ENCODE measurements at regions not wholly inside any gene's neighbourhood (a gene's known extent, or its start where the extent isn't known, plus 50 kb on each side); places are given as distances from the start of the nearest gene placed in this dataset.
"Not testable (repeated sequence)": the region's sequence is repeated elsewhere in the genome, so short reads cannot be mapped to it uniquely, and the experiment has no call there.

DNA sequence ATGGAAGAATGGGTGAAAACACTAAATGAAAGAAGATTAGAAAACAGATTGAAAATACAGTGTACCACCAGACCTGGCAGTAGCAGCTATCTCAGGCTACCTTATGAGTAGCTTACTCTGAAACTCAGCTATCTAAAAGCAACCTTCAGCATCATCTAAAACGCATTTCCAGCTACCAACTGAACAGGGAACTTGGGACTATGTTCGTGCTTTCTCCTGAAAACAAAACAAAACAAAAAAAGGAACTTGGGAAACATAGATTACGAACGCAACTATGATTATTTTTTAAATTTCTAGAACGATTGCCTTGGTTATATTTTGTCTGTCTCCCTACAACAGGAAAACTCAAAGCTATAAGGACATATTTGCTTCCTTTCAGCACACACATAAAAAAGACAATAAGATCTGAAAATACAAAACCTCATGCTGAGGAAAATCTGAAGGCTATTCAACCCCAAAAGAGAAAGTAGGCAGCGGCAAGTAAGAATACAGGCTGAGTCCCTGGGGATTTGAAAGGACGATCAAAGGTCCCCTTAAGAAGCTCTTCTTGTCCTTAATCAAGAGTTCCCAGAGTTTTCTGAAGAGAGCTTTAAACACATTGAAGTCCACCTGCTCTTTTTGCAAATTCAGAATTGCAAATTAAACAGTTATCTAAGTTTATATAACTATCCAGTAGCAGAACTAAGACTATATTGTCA is 53.4 kb downstream of the OR2K2 start:
- no peaks in the 10 kb centered on the region for H3K36me3 ChIP-seq
- no peak for DNase-seq (ENCODE audit: low read depth in 1 of 2, low spot score in 2 of 2)
- H3K27ac ChIP-seq, result no peak overlapping the region
- no peak overlapping the region for H3K4me3 ChIP-seq
- H3K9me3 ChIP-seq (replicated peaks), result no peaks in the 10 kb centered on the region
- no peaks in the 10 kb centered on the region for H3K4me1 ChIP-seq (replicated peaks)
- no peaks in the 10 kb centered on the region for H3K27me3 ChIP-seq (replicated peaks)

DNA sequence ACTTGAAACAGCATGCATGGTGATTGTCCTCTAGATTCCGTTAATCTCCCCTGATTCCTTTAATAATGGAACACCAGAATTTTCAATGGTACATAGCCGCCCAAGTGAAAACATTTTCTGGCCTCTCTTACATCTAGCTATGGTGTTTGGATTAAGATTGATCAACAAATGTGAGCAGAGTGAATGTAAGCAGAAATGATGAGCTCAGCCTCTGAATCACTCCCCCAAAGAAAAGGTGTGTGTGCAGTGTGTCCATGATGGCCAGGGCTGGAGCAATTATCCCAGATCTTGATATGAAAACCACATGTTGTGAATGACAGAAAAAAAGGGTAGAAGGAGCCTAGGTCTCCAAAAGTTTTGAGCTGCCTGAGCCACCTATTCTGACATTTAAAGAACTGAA is 55.3 kb downstream of the OR2K2 start:
- DNase-seq (ENCODE audit: low read depth in 1 of 2, low spot score in 2 of 2), result no peak

GRCh38 chr9:111272581-111272980 is 57.4 kb downstream of the OR2K2 start:
- Histone ChIP-seq H3K27ac (no peak overlapping the region), H3K27me3 (replicated peaks) (no peaks in the 10 kb centered on the region), H3K36me3 (no peaks in the 10 kb centered on the region), H3K4me1 (replicated peaks) (no peaks in the 10 kb centered on the region), H3K4me3 (no peak overlapping the region), H3K9me3 (replicated peaks) (no peaks in the 10 kb centered on the region)
- no peak for DNase-seq (ENCODE audit: low read depth in 1 of 2, low spot score in 2 of 2)

More for the DNA sequence above, 55.3 kb downstream of the OR2K2 start:
- H3K27ac ChIP-seq, result no peak overlapping the region
- H3K4me3 ChIP-seq, result no peak overlapping the region
- H3K4me1 ChIP-seq (replicated peaks), result no peaks in the 10 kb centered on the region
- H3K36me3 ChIP-seq, result no peaks in the 10 kb centered on the region
- H3K9me3 ChIP-seq (replicated peaks), result no peaks in the 10 kb centered on the region
- H3K27me3 ChIP-seq (replicated peaks), result no peaks in the 10 kb centered on the region

GRCh38 chr9:111271481-111272080 is 58.4 kb downstream of the OR2K2 start:
- H3K4me3 ChIP-seq, result no peak overlapping the region
- no peaks in the 10 kb centered on the region for H3K36me3 ChIP-seq
- no peak for DNase-seq (ENCODE audit: low read depth in 1 of 2, low spot score in 2 of 2)
- H3K27ac ChIP-seq, result no peak overlapping the region
- no peaks in the 10 kb centered on the region for H3K9me3 ChIP-seq (replicated peaks)
- H3K4me1 ChIP-seq (replicated peaks), result no peaks in the 10 kb centered on the region
- H3K27me3 ChIP-seq (replicated peaks), result no peaks in the 10 kb centered on the region

- Histone ChIP-seq H3K27me3 (replicated peaks) (no peaks in the 10 kb centered on the region), H3K4me1 (replicated peaks) (no peaks in the 10 kb centered on the region), H3K9me3 (replicated peaks) (0 out of 2 replicates have a peak, but pooled peaks cover under 1% of the 10 kb centered on the region), H3K27ac (no peak overlapping the region), H3K4me3 (no peak overlapping the region), H3K36me3 (no peaks in the 10 kb centered on the region)
- no peak for DNase-seq (ENCODE audit: low read depth in 1 of 2, low spot score in 2 of 2)
Observed at GRCh38 chr9:111271047-111271446, 59.0 kb downstream of the OR2K2 start.

- not testable (repeated sequence) for H3K36me3 ChIP-seq; H3K27ac ChIP-seq; H3K9me3 ChIP-seq (replicated peaks); DNase-seq (ENCODE audit: low read depth in 1 of 2, low spot score in 2 of 2); H3K4me3 ChIP-seq; H3K4me1 ChIP-seq (replicated peaks); H3K27me3 ChIP-seq (replicated peaks)
Observed at GRCh38 chr9:111266024-111266423, 64.0 kb downstream of the OR2K2 start.

DNA sequence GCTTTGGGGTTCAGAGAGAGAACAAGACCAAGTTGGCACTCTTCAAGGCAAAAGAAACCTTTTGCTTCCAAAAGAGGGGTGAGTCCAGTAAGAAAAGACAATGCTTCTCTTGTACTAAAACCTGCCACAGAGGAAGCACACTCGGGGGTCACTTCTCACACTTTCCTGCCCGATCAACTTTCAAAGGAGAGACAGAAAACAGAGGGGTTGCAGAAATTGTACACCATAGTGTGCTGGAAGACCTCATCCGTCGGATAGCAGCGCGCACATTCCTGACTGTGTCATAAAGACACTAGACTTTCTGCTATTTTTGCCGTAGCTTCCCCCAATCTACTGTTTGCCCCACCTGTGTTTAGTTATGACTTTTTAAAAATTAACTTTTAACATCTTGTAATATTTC is 66.9 kb downstream of the OR2K2 start:
- Histone ChIP-seq H3K9me3 (replicated peaks) (0 out of 2 replicates have a peak, but pooled peaks cover 4% of the 10 kb centered on the region), H3K4me1 (replicated peaks) (no peaks in the 10 kb centered on the region), H3K27ac (no peak overlapping the region), H3K27me3 (replicated peaks) (no peaks in the 10 kb centered on the region), H3K4me3 (no peak overlapping the region), H3K36me3 (no peaks in the 10 kb centered on the region)
- no peak for DNase-seq (ENCODE audit: low read depth in 1 of 2, low spot score in 2 of 2)

DNA sequence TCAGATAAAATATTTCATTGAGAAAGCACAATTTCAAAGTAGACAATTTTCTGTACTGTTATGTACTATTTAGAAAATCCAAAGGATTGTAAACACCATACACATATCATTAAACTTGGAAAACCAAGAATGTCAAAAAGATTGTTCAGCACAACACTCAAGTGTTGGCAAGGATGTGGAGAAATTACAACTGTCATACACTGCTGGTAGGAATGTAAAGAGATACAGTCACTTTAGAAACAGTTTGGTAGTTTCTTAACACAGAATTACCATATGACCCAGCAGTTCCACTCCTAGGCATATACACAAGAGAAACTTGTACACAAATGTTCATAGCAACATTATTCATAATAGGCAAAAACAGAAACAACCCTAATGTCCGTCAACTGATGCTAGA is 71.2 kb downstream of the OR2K2 start:
- Histone ChIP-seq H3K27me3 (replicated peaks) (no peaks in the 10 kb centered on the region), H3K27ac (no peak overlapping the region), H3K4me1 (replicated peaks) (no peaks in the 10 kb centered on the region), H3K9me3 (replicated peaks) (no peaks in the 10 kb centered on the region), H3K4me3 (no peak overlapping the region), H3K36me3 (no peaks in the 10 kb centered on the region)
- DNase-seq (ENCODE audit: low read depth in 1 of 2, low spot score in 2 of 2), result no peak

- Histone ChIP-seq H3K27me3 (replicated peaks) (no peaks in the 10 kb centered on the region), H3K9me3 (replicated peaks) (no peaks in the 10 kb centered on the region), H3K4me1 (replicated peaks) (no peaks in the 10 kb centered on the region), H3K36me3 (no peaks in the 10 kb centered on the region), H3K27ac (no peak overlapping the region), H3K4me3 (no peak overlapping the region)
- DNase-seq (ENCODE audit: low read depth in 1 of 2, low spot score in 2 of 2), result no peak
Observed at GRCh38 chr9:111258209-111258874, 71.7 kb downstream of the OR2K2 start.

GRCh38 chr9:111253742-111254437 is 76.1 kb downstream of the OR2K2 start:
- Histone ChIP-seq H3K27ac (no peak overlapping the region), H3K36me3 (no peaks in the 10 kb centered on the region), H3K27me3 (replicated peaks) (no peaks in the 10 kb centered on the region), H3K4me3 (no peak overlapping the region), H3K9me3 (replicated peaks) (no peaks in the 10 kb centered on the region), H3K4me1 (replicated peaks) (no peaks in the 10 kb centered on the region)
- DNase-seq (ENCODE audit: low read depth in 1 of 2, low spot score in 2 of 2), result no peak

GRCh38 chr9:111250875-111251842 is 78.9 kb downstream of the OR2K2 start:
- no peak overlapping the region for H3K4me3 ChIP-seq
- no peaks in the 10 kb centered on the region for H3K4me1 ChIP-seq (replicated peaks)
- H3K27ac ChIP-seq, result no peak overlapping the region
- H3K9me3 ChIP-seq (replicated peaks), result no peaks in the 10 kb centered on the region
- no peak for DNase-seq (ENCODE audit: low read depth in 1 of 2, low spot score in 2 of 2)
- H3K36me3 ChIP-seq, result no peaks in the 10 kb centered on the region
- no peaks in the 10 kb centered on the region for H3K27me3 ChIP-seq (replicated peaks)

DNA sequence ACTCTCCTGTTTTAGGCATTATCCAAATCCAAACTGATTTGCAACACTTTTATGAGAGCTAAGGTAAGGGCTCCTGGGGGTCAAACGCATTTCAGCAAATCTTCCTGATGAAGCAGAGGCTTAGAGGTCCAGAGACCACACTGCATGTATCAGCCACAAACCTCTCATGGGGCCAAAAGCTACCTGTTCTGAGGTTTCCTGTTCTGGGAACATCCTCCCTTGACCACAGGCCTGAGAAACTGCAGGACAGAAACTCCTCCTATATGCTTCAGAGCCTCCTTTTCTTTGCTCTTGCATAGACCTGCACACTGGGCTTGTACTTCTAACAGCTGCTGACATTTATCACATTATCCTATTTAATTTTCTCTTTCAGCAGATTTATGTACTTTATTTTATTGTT is 92.6 kb downstream of the OR2K2 start:
- H3K27me3 ChIP-seq (replicated peaks), result no peaks in the 10 kb centered on the region
- H3K4me3 ChIP-seq, result no peak overlapping the region
- H3K36me3 ChIP-seq, result no peaks in the 10 kb centered on the region
- no peaks in the 10 kb centered on the region for H3K9me3 ChIP-seq (replicated peaks)
- no peak for DNase-seq (ENCODE audit: low read depth in 1 of 2, low spot score in 2 of 2)
- no peak overlapping the region for H3K27ac ChIP-seq
- no peaks in the 10 kb centered on the region for H3K4me1 ChIP-seq (replicated peaks)

- H3K9me3 ChIP-seq (replicated peaks), result no peaks in the 10 kb centered on the region
- no peak for DNase-seq (ENCODE audit: low read depth in 1 of 2, low spot score in 2 of 2)
- no peak overlapping the region for H3K4me3 ChIP-seq
- no peak overlapping the region for H3K27ac ChIP-seq
- H3K36me3 ChIP-seq, result no peaks in the 10 kb centered on the region
- H3K4me1 ChIP-seq (replicated peaks), result no peaks in the 10 kb centered on the region
- H3K27me3 ChIP-seq (replicated peaks), result no peaks in the 10 kb centered on the region
Observed at GRCh38 chr9:111236332-111236731, 93.7 kb downstream of the OR2K2 start.

All from SJSA1 (cell line).